Islet of Langerhans (tissue), 1 donor: ENCODE measurements at regions not wholly inside any gene's neighbourhood (a gene's known extent, or its start where the extent isn't known, plus 50 kb on each side); places are given as distances from the start of the nearest gene placed in this dataset.
A peak's percentile ranks its signal among the peaks of the same experiment; 100 is the strongest.

ENCODE experiments used
- FAIRE-seq: peaks from one replicate; lab custom pipeline; 2011; peaks lifted over from hg19 to GRCh38; lab: Jason Lieb, UNC

DNA sequence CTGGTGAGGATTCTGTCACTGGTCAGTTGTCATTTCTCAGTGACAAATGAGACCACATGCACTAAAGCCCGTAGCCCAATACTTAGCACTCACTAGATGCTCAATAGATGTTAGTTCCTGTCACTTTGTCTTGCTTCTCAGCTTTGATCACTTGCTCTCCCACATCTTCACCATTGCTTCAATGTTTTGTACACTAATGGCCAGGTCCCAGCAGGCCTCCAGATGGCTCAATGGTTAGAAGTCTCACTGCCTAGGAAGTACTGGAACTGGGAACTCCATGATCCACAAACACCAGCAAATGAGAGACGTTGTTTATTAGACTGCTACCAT lies 502.8 kb upstream of the JARID2 start:
- no peak for FAIRE-seq

DNA sequence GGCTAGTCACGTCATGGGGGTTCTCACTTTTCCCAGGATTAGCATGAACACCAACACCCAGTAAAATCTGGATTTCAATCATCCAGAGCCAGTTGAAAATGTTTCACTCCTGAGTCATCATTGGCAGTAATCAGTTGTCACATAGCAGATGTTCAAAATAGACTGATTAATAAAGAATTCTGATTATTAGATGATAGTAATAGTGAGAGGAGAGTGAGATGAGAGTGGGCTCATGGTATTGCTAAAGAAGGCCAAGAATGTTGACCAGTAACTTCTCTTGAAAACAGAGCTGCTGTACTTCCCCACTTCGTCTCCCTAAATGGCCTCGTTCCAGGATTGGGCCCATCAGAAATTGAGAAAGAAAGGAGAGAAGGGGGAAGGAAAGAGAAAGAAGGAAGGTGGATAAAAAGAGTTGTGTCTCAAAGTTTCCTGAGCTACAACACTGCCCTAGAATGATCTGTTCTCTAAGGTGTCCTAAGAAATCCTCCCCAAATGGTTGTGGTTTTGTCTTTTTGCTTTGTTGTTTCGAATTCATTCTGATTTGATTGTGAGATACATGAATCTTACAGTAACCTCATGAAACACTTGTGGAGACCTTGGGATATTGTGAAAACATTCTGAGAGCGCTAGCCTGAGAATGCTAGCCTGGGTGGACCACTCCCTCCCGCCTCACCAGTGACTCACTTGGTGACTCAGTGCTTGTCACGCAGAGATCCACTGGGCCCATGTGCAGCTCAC lies 502.2 kb upstream of the JARID2 start:
- FAIRE-seq = no peak

DNA sequence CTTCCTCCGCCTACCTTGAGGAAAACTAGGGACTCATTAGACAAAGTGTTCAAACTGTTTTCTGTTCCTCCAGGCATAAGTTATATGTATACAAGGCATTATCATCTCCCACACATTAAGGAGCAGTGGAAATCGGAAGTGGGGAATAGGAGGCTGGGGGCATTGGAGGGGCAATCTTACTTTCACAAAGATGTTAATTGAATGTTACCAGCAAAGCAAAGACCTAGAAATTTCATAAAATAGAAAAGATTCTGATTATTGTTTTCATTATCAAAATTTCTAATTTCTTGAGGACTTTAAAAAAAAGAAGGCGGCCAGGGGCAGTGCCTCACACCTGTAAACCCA lies 501.7 kb upstream of the JARID2 start:
- no peak for FAIRE-seq

DNA sequence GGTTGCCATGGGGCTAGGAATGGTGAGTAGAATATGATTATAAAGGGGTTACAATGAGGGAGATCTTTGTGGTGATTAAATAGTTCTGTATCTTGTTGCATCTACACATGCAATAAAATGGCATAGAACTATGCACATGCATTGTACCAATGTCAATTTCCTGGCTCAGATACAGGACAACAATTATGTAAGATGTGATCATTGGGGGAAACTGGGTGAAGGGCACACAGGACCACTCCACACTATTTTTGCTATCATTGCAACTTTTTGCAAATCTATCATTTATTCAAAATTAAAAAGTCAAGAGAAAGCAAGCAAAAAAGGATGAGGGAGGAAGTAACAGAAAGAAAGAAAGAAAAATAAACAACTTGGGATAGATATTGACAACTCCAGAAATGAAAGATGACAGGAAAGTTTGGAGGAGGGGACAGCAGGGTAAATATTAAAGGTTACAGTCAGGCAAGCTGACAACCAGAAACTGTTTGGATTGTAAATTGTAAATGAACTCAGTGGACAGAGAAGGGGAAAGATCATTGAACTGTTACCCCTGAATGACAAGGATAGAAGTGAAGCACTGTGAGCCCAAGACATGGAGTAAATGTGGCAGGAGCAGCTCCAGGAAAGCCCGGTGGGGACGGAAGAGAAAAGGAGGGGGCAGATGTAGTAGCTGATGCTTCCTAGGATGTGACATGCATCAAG lies 499.6 kb upstream of the JARID2 start:
- no peak for FAIRE-seq

DNA sequence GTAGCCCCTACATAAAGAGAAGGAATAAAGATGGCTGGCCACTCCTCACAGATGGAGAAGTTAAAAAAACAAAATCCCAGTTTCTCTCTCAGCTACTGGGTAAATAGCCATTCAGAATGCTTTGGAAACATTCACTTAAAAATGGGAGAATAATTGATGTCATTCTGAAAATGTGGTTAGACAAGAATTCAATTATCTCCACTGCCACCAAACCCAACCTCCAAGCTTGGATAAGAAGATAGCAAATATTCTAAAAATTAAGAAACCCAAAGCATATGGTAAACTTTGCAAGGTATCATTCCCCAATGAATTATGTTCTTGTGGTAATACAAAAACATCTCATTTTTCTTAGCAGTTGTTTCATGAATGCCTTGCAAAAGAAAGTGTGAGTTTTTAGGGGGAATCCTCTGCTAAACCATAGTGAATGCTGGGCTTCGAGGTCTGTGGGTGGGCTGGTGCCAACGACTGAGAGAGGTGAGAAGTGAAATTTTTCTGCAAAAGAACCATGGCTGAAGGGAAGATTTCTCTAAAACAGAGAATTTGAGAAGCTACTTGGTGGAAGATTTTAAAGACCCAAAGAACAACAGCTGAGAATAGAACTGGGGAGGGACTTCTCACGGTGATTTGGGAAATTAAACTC lies 497.9 kb upstream of the JARID2 start:
- no peak for FAIRE-seq

DNA sequence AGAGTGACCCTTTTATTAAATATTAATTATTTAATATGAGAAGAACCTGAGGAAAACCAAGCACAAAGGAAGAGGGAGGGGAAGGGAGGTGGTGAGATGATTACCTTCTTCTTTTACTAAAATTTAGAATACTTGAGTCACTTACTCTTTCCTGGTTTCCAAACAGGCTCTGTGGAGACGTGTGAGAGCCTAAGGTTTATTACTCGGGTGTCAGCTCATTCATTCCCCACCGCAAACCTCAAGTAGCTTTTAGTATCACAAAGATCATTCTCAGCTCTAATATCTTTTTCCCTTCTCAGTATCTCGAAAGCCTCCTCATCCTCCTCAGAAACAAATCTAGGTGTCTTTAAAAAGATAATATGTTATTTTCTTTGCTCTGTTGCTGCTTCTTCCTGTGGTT lies 497.2 kb upstream of the JARID2 start:
- FAIRE-seq = no peak

DNA sequence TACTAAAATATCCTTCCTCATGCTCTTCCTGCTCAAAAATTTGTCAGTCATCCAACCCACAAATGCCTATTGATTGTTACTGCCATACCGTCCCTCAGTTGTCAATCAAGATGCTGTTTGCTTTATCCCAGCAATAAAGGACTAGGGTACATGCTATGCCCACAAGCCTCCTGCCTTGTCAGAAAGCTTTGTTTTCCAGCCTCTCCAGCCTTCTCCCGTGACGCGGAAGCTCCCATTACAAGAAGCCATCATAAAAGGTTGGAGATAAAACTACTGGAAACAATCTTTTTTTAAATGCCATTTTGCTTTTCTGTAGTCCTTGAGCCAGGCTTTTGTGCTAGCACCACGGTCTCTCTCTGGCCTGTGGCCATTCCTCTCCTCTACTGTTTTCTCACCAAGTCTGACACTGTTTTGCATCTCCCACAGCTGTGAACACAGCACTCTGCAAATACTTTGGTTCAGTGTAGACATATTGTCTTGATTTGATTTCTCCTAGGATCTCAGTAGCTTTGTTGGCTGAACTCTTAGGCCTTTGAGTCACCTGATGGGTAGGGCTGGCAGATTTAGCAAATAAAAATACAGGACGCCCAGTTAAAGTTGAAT lies 495.7 kb upstream of the JARID2 start:
- FAIRE-seq = no peak

DNA sequence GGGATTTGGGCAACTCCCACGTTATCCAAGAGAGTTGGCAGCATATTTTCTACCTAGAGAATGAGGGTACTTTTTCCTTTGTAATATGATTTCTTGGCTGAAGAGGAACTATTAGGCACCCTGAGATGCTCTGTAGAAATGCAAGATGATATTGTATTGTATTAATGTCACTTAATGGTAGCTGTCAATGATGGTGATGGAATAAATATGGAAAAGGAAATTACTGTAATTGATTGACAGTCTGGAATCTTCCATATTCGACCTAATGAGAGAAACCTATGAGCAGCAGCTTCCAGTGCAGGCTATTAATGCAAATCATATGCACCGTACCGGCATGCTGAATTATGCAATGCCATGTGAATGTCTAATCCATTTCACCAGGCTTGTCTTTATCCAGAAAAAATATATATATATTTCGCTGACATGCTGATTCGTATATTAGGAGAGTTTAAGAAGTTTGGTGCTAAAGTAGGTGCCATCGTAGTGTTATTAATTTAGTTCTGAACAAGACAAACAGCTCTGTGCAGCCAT lies 494.2 kb upstream of the JARID2 start:
- no peak for FAIRE-seq

DNA sequence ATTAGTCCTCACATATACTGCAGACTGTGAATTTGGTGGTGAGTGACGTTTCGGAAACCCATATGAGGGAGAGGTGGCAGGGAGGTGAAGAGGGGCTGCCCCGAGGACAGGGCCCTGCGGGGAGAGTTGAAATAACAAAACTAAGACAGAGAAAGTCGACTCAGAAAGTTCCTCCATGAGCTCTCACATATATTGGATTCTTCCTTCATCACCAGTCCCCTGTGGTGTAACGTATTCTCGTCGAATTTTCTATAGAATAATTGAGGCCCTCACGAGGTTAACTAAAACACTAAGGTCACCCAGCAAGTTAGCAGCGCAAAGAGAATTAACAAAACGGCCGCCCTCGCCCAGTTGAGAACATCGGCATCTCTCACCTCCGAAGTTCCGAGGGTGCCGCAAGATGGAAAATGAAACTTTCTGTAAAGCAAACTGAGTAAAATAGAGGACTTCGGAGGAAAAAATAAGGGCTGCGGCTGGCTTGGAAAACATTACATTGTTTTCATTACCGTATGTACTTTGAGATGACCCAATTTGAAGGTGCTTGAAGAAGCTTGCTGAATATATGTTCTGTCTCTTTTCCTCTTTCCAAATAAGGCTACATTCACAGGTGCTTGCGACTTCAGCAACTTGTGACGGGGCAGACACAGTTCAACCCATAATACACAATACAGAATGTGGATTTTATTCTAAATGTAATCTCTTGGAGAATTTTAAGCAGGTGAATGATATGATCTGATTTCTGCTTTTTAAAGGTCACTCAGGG lies 490.9 kb upstream of the JARID2 start:
- FAIRE-seq = no peak

DNA sequence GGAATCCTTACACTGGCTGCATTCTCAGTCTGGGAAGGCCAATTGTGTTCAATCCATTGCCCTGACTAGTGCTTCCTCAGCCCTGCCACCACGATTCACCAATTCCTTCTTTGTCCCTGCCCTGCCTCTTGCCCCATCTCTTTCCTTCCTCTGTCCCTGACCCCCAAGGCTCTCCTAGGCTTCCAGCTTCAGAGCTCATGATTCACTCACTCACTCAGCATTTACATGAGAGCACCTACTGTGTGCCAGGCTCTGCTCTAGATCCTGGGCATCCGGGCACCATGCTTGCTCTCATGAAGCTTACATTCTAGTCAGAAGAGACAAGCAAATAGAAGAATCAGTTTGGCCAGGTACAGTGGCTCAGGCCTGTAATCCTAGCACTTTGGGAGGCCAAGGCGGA lies 489.5 kb upstream of the JARID2 start:
- no peak for FAIRE-seq

DNA sequence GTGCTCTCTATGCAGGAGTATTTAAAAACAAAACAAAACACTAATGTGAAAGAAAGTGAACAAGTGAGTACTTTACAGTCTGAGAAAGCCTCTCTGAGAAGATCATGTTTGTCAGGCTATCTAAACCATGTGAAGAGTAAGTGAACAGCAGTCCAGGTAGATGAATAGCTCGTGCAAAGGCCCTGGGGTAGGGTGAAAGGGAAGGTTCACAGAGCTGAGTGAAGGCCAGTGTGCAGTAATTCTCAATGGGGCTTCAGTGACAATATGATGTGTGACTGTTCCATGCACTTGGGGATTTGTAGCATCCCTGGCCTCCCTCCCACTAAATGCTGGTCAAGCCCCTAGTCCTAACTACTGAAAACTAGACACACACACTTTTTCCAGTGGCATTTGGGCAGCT lies 488.9 kb upstream of the JARID2 start:
- no peak for FAIRE-seq

DNA sequence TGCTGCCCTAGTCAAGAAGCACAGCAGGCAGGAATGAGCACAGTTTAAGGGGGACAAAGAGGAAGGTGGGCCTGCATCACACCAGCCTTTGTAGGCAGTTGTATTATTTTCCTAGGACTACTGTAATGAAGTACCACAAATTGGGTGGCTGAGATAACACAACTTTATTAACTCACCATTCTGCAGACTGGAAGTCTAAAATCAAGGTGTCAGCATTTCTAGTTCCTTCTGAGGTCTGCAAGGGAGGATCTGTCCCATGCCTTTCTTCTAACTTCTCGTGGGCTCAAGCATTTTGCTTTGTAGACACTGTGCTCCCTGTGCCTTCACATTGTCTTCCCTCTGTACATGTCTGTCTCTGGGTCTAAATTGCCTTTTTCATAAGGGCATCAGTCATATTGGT lies 488.5 kb upstream of the JARID2 start:
- no peak for FAIRE-seq

DNA sequence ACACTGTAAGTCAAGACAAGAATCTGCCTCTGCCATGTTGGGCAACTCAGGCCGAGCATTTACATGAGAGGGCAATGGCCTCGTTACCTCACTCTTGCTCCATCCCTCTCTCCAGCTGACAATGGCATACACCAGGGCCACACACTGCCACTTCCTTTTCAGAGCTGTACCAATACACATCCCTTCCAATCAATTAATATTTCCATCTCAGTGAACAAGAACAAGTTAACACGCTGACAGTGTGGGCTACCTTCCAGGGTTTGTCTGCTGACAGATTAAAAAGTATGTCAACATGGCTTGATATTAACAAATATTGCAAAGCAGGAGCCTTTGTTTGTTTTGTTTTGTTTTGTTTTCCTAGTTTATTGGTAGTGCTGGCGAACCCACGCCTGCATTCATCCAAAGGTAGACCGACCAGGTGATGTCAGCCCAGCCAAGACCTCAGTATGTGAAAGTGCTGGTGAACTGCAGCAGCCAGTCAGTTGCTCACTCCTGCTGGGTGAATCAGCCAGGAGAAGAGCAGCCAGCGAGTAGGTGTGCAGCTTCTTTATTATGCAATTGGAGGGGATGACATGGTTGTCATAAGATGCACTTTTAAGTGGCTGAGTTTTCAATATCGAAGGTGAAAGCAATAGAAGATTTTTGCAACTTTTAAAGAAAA lies 487.3 kb upstream of the JARID2 start:
- FAIRE-seq = peak; percentile 83

DNA sequence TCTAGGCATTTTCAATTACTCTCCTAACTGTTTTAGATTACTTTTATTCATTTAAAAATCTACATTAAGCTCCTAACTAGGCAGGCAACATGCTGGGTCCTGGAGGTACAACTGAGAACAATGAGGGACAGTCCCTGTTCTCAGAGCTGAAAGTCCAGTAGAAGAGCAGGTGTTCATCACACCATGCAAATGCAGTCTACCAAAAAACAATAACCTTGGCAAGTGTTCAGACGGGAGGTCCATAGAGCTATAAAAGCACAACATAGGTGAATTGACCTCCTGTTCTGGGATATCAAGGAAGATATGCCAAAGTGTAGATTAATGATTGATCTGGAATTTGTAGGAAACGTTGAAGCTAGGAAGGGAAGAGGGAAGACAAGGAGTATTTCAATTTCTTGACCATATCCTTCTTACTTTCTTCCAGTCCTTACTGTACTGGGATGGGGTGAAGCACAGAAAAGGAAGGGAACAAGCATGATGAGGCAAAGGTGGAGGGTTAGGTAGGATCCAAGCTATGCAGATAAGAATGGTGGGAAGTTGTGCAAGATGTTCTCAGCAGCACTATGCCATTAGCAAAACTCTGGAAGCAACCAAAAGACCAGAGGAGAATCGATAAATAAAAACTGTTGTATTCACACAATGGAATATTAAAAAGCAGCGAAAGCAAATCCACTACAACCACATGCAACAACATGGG lies 485.7 kb upstream of the JARID2 start:
- FAIRE-seq = no peak

DNA sequence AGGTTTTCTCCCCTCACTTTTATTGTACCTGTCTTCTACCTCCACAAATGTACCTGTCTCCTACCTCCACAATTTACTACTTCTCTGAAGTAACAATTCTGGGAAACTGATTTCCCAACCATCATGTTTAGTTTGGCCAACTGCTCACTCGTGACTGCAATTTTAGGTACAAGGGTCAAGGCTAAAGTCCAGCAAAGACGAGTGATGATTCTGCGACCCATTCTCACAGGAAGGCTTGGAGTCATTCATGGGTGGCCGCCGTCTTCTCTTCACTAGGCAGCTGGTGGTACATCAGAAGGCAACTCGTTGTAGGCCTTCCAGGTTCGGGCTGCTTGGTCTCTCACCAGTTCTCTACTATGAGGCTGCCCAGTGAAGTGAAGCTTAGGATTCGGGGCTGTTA lies 483.8 kb upstream of the JARID2 start:
- FAIRE-seq = no peak

DNA sequence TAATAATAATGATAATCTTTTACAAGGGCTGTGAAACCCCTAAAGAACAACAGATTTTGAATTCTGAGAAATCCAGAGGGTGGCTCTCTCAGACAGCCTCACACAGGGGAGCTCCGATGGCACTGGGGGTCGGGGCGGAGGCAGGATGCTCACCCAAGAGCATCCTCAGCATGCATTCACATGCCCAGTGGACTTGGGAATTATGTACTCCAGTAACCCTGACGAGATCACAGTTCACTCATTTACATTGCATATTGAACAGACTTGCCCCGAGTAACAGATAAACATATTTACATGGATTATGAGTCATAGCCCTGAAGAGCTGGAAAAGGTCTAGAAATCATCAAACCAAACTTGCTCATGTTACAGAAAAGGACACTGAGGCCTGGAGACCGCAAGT lies 482.7 kb upstream of the JARID2 start:
- FAIRE-seq = no peak

DNA sequence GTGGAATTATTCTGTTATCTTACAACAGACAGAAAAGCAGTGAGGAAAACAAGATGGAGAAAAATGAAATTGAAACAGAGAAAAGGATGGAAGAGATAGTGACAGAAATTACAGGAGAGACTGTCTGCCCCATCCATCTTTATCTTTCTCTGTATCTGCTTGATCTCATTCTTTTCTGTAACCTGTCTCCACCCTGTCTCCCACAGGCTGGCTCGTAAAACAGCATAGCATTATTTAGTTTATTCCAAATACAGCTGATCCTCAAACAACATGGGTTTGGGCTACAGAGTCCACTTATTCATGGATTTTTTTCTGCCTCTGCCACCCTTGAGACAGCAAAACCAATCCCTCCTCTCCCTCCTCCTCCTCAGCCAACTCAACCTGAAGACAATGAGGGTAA lies 482.3 kb upstream of the JARID2 start:
- no peak for FAIRE-seq

DNA sequence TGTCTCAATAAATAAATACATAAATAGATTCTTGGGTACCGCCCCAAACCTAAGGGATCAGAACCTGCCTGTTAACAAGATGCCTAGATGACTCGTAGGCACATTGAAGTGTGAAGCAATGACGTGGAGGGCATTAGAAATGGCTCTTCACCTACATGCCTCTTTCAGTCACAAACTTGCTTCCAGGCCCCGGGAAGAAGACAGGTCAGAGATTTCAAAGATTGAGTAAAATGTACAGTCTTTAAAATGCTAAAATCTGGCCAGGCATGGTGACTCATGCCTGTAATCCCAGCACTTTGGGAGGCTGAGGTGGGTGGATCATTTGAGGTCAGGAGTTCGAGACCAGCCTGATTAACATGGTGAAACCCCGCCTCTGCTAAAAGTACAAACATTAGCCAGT lies 480.8 kb upstream of the JARID2 start:
- FAIRE-seq = no peak

DNA sequence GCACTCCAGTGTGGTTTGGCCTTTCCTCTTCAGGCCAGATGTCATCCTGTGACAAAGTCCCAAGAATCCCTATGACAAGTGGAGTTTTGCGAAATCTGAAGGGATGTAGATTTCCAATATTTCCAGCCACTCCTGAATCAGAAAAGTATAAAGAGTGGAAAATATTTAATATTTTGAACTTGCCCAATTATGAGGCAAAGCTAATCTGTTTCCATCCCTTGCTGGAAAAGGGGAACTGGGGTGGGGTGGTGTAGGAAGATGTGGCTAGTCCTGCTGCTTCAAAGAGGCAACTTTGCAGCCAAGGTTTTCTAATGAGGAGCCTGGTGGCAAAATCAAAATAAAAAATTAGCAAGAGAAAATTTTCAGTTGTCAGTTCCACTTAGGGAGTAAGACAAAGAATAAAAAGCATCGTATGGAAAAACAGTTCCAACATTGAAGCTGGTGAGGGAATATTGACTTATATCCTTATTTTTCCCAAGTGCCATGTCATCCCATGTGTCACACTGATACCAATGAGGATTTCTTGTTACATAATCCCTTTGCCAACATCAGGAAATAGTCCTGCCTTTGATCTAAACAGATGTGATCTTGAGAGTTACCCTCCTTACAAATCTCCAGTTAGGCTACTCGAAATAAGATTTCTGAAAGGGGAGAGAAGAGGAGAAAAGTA lies 480.0 kb upstream of the JARID2 start:
- no peak for FAIRE-seq

DNA sequence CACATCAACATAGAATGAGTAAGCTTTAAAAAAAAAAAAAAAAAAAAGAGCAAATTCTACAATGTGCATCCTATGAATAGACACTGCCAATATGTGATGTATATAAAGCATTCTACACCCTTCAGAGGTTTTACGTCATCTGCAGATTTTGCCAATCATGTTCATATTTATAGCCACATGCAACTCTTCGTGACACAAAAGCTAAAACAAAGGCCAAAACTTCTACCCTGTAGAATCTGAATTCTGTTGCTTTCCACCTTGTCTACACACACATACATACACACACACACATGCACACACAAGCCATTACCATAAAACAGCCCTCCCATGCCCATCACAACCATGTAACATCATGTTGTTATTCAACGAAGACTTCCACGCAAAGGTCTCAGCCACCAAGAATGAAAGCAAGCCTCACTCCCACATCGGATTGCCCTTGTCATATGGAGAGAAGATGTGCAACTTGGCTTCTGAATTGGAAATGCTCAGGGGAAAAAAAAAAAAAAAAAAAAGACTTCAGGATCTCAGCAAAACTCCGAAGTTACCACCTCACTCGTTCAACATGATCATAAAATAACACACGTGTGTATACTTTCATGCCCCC lies 479.4 kb upstream of the JARID2 start:
- FAIRE-seq = no peak
